Activated CD8-positive, alpha-beta T cell treated with anti-CD3 and anti-CD28 coated beads for 36 hours (primary cell): ENCODE measurements at regions not wholly inside any gene's neighbourhood (a gene's known extent, or its start where the extent isn't known, plus 50 kb on each side); places are given as distances from the start of the nearest gene placed in this dataset.

Experiments
- ATAC-seq: fragments of 200-7000 bp; cut with Tn5 transposase; one replicate; pipeline ENCODE4 v1.10.0; 2021; ENCODE audit warnings: mild to moderate bottlenecking, moderate library complexity
- CTCF ChIA-PET: fragments of 350-600 bp; sonication (Branson Sonifier 250); formaldehyde crosslinking; loops from one replicate; lab custom pipeline; 2021; ENCODE audit warnings: antibody characterized with exemption; lab: Charles Lee
- POLR2A ChIA-PET: fragments of 350-600 bp; sonication (Branson Sonifier 250); formaldehyde crosslinking; loops from one replicate; lab custom pipeline; 2021; ENCODE audit warnings: antibody characterized with exemption; lab: Charles Lee
- DNase-seq: peaks from one replicate; pipeline ENCODE4 v3.0.0-alpha.2; 2020
- H3K27ac Mint-ChIP-seq: one replicate; pipeline ENCODE4 v1.8.0; 2021; ENCODE audit warnings: mild to moderate bottlenecking, mixed read lengths
- H3K27me3 Mint-ChIP-seq: one replicate; pipeline ENCODE4 v1.8.0; 2021; ENCODE audit warnings: mixed read lengths
- H3K36me3 Mint-ChIP-seq: one replicate; pipeline ENCODE4 v1.8.0; 2021; ENCODE audit warnings: low read depth, mixed read lengths
- H3K4me1 Mint-ChIP-seq: one replicate; pipeline ENCODE4 v1.8.0; 2021; ENCODE audit warnings: low read depth, mixed read lengths
- H3K4me3 Mint-ChIP-seq: one replicate; pipeline ENCODE4 v1.8.0; 2021; ENCODE audit warnings: mild to moderate bottlenecking, moderate library complexity, mixed read lengths
- H3K9me3 Mint-ChIP-seq: one replicate; pipeline ENCODE4 v1.8.0; 2021; ENCODE audit warnings: mixed read lengths
- intact Hi-C: fragments of 100-400 bp; cut with micrococcal nuclease; formaldehyde crosslinking; loops from one replicate; pipeline ENCODE4 v1.10.0; 2022
- TF ChIP-seq, protein P1 (sequence below): fragments of 200-600 bp; IDR thresholded peaks from one replicate; pipeline ENCODE4 v1.8.0; 2022; ENCODE audit warnings: antibody characterized with exemption, mild to moderate bottlenecking

DNA sequence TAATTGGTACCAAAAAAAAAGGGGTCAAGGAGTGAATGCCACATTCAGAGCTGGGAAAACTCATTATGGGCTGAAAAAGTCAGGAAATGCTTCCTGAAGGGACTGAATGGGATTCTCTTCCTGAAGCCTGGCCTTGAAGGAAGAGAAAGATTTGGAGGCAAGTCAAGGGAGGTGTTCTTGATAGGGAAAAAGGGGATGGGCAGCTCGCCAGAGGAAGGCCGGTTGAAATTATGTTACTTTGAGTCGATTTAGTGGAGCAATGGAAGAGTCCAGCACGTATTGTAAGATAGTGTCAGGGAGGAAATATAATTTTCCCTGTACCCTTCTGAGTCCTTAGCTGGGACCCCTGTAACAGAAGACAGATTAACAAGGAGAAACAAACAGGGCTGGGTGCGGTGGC lies 94.1 kb upstream of the CALM2 start:
- intact Hi-C loops: no loop called here
- H3K4me1 Mint-ChIP-seq: no peaks in the 10 kb centered on the region
- no peak overlapping the region for H3K27ac Mint-ChIP-seq
- no peak overlapping the region for H3K4me3 Mint-ChIP-seq
- POLR2A ChIA-PET: no interaction called here
- ATAC-seq (no peak), DNase-seq (no peak)
- TF ChIP-seq, protein P1, sequence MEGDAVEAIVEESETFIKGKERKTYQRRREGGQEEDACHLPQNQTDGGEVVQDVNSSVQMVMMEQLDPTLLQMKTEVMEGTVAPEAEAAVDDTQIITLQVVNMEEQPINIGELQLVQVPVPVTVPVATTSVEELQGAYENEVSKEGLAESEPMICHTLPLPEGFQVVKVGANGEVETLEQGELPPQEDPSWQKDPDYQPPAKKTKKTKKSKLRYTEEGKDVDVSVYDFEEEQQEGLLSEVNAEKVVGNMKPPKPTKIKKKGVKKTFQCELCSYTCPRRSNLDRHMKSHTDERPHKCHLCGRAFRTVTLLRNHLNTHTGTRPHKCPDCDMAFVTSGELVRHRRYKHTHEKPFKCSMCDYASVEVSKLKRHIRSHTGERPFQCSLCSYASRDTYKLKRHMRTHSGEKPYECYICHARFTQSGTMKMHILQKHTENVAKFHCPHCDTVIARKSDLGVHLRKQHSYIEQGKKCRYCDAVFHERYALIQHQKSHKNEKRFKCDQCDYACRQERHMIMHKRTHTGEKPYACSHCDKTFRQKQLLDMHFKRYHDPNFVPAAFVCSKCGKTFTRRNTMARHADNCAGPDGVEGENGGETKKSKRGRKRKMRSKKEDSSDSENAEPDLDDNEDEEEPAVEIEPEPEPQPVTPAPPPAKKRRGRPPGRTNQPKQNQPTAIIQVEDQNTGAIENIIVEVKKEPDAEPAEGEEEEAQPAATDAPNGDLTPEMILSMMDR: no peak
- H3K36me3 Mint-ChIP-seq: no peaks in the 10 kb centered on the region
- CTCF ChIA-PET: interaction anchor here (0.8 to 1.2 kb wide), 3 partner anchors 15 to 65 kb away, joined by 3 to 4 read pairs (median 3); no protein-coding TSS in a partner anchor
- no peaks in the 10 kb centered on the region for H3K9me3 Mint-ChIP-seq
- H3K27me3 Mint-ChIP-seq: no peaks in the 10 kb centered on the region

DNA sequence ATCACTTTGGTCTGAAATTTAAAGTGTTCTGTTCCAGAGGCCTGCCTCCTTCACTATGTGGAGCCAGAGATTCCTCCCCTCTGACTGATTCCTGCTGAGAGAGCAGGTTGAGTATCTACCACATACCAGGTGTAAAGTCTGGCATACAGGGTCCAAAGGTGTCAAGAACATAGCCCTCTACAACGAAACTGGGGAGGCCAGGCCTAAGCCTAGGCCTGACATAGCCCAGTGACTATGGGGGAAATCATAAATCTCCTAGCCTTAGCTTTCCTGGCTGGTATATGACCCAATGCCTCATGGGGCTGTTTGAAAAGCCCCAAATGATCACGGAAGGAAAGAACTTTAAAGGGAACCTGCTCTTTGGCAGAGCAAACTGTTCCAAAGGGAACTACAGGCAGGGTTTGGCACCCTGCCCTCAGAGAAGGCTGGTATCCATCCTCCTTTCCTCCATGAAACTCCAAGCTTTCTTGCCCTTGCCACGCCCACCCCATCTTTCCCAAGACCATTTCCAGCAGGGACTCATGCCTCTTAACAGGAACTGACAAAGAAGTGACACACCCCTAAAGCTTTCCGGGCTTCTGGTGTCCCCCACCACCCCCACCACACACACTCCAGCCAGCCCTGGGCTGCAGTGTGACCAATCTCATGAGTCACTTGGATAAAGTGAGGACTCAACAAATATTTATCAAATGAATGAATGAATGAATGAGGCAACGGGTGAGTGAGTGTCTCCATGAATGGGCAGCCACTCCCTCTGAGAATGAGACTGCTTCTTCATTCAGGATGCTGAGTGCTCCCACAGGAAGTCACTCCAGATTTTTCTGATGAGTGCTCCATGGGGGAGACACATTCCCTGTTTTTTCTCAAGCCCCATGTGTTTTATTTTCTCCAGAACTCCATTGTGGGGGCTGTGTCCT lies 93.3 kb upstream of the CALM2 start:
- no peaks in the 10 kb centered on the region for H3K27me3 Mint-ChIP-seq
- no peak for ATAC-seq
- no peaks in the 10 kb centered on the region for H3K4me1 Mint-ChIP-seq
- no peak for DNase-seq
- no peak overlapping the region for H3K4me3 Mint-ChIP-seq
- POLR2A ChIA-PET: no interaction called here
- TF ChIP-seq, protein P1: no peak
- H3K27ac Mint-ChIP-seq: no peak overlapping the region
- intact Hi-C loops: no loop called here
- CTCF ChIA-PET: interaction anchor here (0.8 to 1.5 kb wide), 3 partner anchors 15 to 53 kb away, joined by 3 to 5 read pairs (median 4); no protein-coding TSS in a partner anchor
- H3K36me3 Mint-ChIP-seq: no peaks in the 10 kb centered on the region
- no peaks in the 10 kb centered on the region for H3K9me3 Mint-ChIP-seq

DNA sequence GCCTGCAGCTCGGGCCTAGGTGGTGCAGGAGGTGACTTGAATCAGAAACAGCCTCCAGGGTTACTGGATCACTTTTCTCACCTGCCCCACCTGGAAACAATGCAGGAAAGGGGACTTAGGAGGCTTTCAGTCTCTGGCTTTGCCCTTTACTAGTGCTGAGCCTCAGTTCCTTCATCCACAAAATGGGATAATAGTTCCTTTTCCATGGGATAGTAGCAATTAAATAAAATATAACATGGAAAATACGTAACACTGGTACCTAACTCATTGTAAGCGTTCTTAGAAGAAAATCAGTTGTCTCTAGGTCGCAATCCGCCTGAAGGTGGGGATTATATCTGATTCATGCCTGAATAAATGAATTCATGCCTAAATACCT lies 91.4 kb upstream of the CALM2 start:
- H3K36me3 Mint-ChIP-seq: no peaks in the 10 kb centered on the region
- H3K4me3 Mint-ChIP-seq: no peak overlapping the region
- TF ChIP-seq, protein P1: no peak
- no peak overlapping the region for H3K27ac Mint-ChIP-seq
- H3K4me1 Mint-ChIP-seq: no peaks in the 10 kb centered on the region
- intact Hi-C loops: no loop called here
- DNase-seq: no peak
- no peaks in the 10 kb centered on the region for H3K27me3 Mint-ChIP-seq
- CTCF ChIA-PET: no interaction called here
- H3K9me3 Mint-ChIP-seq: no peaks in the 10 kb centered on the region
- POLR2A ChIA-PET: no interaction called here
- ATAC-seq: no peak

DNA sequence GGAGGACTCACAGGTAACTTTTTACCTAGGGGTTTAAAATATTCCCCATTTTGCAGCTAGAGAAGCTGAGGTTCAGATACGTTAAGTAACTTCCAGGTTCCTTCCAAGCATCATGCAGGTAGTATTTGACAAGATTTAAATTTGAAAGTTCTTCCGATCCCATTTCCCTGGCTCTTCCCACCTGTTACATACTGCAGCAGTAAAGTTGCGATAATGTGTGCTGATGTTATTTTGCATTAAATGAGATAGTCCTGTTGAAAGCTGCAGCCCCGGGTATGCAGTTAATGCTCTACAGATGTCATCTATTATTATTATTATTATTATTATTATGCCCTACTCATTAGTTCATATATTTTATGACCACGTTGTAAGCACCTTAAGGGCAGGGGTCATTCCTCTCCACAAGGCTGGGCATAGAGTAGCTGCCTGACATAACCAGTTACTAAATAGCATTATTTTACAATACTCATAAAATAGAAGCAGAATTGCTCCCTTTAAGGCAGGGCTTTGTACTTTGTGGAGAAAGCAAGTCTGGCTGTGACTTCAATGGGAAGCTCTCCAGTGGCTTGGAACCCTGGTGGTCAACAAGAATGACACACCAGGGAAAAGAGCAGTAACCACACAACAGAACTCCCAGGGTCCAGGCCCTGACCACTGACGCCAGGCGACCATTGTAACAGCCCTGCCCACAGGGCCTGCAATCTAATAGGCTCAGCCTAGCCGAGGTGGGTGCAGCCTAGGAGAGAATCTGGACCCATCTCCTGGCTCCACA lies 90.8 kb upstream of the CALM2 start:
- TF ChIP-seq, protein P1: no peak
- intact Hi-C loops: no loop called here
- H3K4me1 Mint-ChIP-seq: no peaks in the 10 kb centered on the region
- H3K27ac Mint-ChIP-seq: no peak overlapping the region
- ChIA-PET CTCF (no interaction called here), POLR2A (no interaction called here)
- no peaks in the 10 kb centered on the region for H3K9me3 Mint-ChIP-seq
- no peak overlapping the region for H3K4me3 Mint-ChIP-seq
- ATAC-seq (no peak), DNase-seq (no peak)
- no peaks in the 10 kb centered on the region for H3K36me3 Mint-ChIP-seq
- H3K27me3 Mint-ChIP-seq: no peaks in the 10 kb centered on the region
